ENCODE measurements at regions not wholly inside any gene's neighbourhood (a gene's known extent, or its start where the extent isn't known, plus 50 kb on each side); places are given as distances from the start of the nearest gene placed in this dataset.

- TF ChIP-seq CTCF (IDR thresholded peaks at IDR 0.05; ENCODE audit: poor library complexity) (no peak), EZH2 (IDR thresholded peaks at IDR 0.05; ENCODE audit: borderline replicate concordance) (no peak)
These were observed 90.3 kb downstream of the VEGFA start for GRCh38 chr6:43860285-43860684.

Measured in hepatocyte (in vitro differentiated cells).